CD8-positive, alpha-beta memory T cell (primary cell): ENCODE measurements at regions not wholly inside any gene's neighbourhood (a gene's known extent, or its start where the extent isn't known, plus 50 kb on each side); places are given as distances from the start of the nearest gene placed in this dataset.
A peak's percentile ranks its signal among the peaks of the same experiment; 100 is the strongest.
"Not testable (repeated sequence)": the region's sequence is repeated elsewhere in the genome, so short reads cannot be mapped to it uniquely, and the experiment has no call there.

Source experiments
- CTCF ChIA-PET: fragments of 350-600 bp; sonication (Branson Sonifier 250); formaldehyde crosslinking; loops from one replicate; lab custom pipeline; 2021; ENCODE audit warnings: antibody characterized with exemption; lab: Charles Lee
- POLR2A ChIA-PET: fragments of 350-600 bp; sonication (Branson Sonifier 250); formaldehyde crosslinking; loops from one replicate; lab custom pipeline; 2021; ENCODE audit warnings: antibody characterized with exemption; lab: Charles Lee
- DNase-seq, 5 donors: peaks; one replicate each; pipeline versions ENCODE4 v3.0.0 to v3.0.0-alpha.2; 2020 to 2022; ENCODE audit warnings: mixed read lengths in 1 of 5
- H3K27ac ChIP-seq: one replicate; pipeline ENCODE4 v1.7.0; 2013; ENCODE audit warnings: low read depth, mild to moderate bottlenecking, low read length, moderate library complexity
- H3K27me3 ChIP-seq: 2 replicates; pipeline ENCODE4 v1.7.0; 2013; ENCODE audit warnings: low read length, mild to moderate bottlenecking; ENCODE audit not compliant: insufficient read depth, poor library complexity, severe bottlenecking
- H3K36me3 ChIP-seq: 2 replicates; pipeline ENCODE4 v1.7.0; 2013; ENCODE audit warnings: mild to moderate bottlenecking, low read length, moderate library complexity; ENCODE audit not compliant: insufficient read depth
- H3K4me1 ChIP-seq: 2 replicates; pipeline ENCODE4 v1.7.0; 2013; ENCODE audit warnings: mild to moderate bottlenecking, low read length, moderate library complexity; ENCODE audit not compliant: insufficient read depth
- H3K4me3 ChIP-seq: 2 replicates; pipeline ENCODE4 v1.7.0; 2013; ENCODE audit warnings: mild to moderate bottlenecking, low read length
- H3K9me3 ChIP-seq: 2 replicates; pipeline ENCODE4 v1.7.0; 2013; ENCODE audit warnings: mild to moderate bottlenecking, low read length
- H3K27ac Mint-ChIP-seq, 8 donors: one replicate each; pipeline ENCODE4 v1.8.0; 2020 to 2021; ENCODE audit warnings: mixed read lengths in 8 of 8, mild to moderate bottlenecking in 6 of 8, inconsistent platforms in 3 of 8, moderate library complexity in 3 of 8
- H3K27me3 Mint-ChIP-seq, 2 donors: one replicate each; pipeline ENCODE4 v1.8.0; 2020 to 2021; ENCODE audit warnings: mixed read lengths in 2 of 2, mild to moderate bottlenecking in 1 of 2, moderate library complexity in 1 of 2
- H3K36me3 Mint-ChIP-seq, 3 donors: one replicate each; pipeline ENCODE4 v1.8.0; 2020 to 2021; ENCODE audit warnings: mixed read lengths in 3 of 3, inconsistent platforms in 1 of 3, mild to moderate bottlenecking in 1 of 3
- H3K4me1 Mint-ChIP-seq, 3 donors: one replicate each; pipeline ENCODE4 v1.8.0; 2020 to 2021; ENCODE audit warnings: mixed read lengths in 3 of 3, inconsistent platforms in 1 of 3, mild to moderate bottlenecking in 1 of 3
- H3K4me3 Mint-ChIP-seq, 7 donors: one replicate each; pipeline ENCODE4 v1.8.0; 2020 to 2021; ENCODE audit warnings: mixed read lengths in 7 of 7, mild to moderate bottlenecking in 6 of 7, moderate library complexity in 4 of 7, inconsistent platforms in 2 of 7
- H3K9me3 Mint-ChIP-seq, 5 donors: one replicate each; pipeline ENCODE4 v1.8.0; 2020 to 2022; ENCODE audit warnings: mixed read lengths in 5 of 5, mild to moderate bottlenecking in 3 of 5, moderate library complexity in 2 of 5, inconsistent platforms in 1 of 5

- H3K4me3 ChIP-seq = no peak overlapping the region
- Mint-ChIP-seq H3K27me3 (no peaks in the 10 kb centered on the region), H3K4me3 (no peak overlapping the region), H3K36me3 (no peaks in the 10 kb centered on the region), H3K9me3 (peaks cover 0 to 10% (median 5%) of the 10 kb centered on the region in 5 donors), H3K27ac (no peak overlapping the region), H3K4me1 (no peaks in the 10 kb centered on the region)
- H3K9me3 ChIP-seq = no peaks in the 10 kb centered on the region
- H3K27ac ChIP-seq = no peak overlapping the region
- ChIA-PET POLR2A (no interaction called here), CTCF (no interaction called here)
- H3K36me3 ChIP-seq = no peaks in the 10 kb centered on the region
- no peak for DNase-seq
- H3K4me1 ChIP-seq = no peaks in the 10 kb centered on the region
- no peaks in the 10 kb centered on the region for H3K27me3 ChIP-seq
Observed at GRCh38 chr2:185278761-185279160, 459.8 kb upstream of the FSIP2 start.

- H3K9me3 Mint-ChIP-seq = peaks cover 0 to 9% (median 3%) of the 10 kb centered on the region in 5 donors
- ChIA-PET CTCF (no interaction called here), POLR2A (no interaction called here)
Observed at GRCh38 chr2:185279999-185280398, 458.6 kb upstream of the FSIP2 start.

GRCh38 chr2:185284696-185285095 lies 453.9 kb upstream of the FSIP2 start:
- ChIA-PET CTCF (no interaction called here), POLR2A (no interaction called here)
- Mint-ChIP-seq H3K4me3 (no peak overlapping the region), H3K27ac (no peak overlapping the region), H3K27me3 (peaks cover 0 to 1% of the 10 kb centered on the region in 2 donors), H3K36me3 (no peaks in the 10 kb centered on the region), H3K9me3 (peaks cover 0 to 3% (median 0%) of the 10 kb centered on the region in 5 donors), H3K4me1 (no peaks in the 10 kb centered on the region)
- Histone ChIP-seq H3K4me3 (no peak overlapping the region), H3K27ac (no peak overlapping the region), H3K27me3 (no peaks in the 10 kb centered on the region), H3K36me3 (no peaks in the 10 kb centered on the region), H3K9me3 (no peaks in the 10 kb centered on the region), H3K4me1 (no peaks in the 10 kb centered on the region)
- no peak for DNase-seq

More at GRCh38 chr2:185279999-185280398, 458.6 kb upstream of the FSIP2 start:
- DNase-seq = no peak
- Histone ChIP-seq H3K36me3 (no peaks in the 10 kb centered on the region), H3K27me3 (no peaks in the 10 kb centered on the region), H3K27ac (no peak overlapping the region), H3K9me3 (no peaks in the 10 kb centered on the region), H3K4me3 (no peak overlapping the region), H3K4me1 (no peaks in the 10 kb centered on the region)
- Mint-ChIP-seq H3K27ac (no peak overlapping the region), H3K4me3 (no peak overlapping the region), H3K4me1 (no peaks in the 10 kb centered on the region), H3K27me3 (no peaks in the 10 kb centered on the region), H3K36me3 (no peaks in the 10 kb centered on the region)

- H3K27me3 ChIP-seq, H3K36me3 Mint-ChIP-seq, H3K4me3 Mint-ChIP-seq, H3K27ac ChIP-seq, CTCF ChIA-PET, H3K4me1 Mint-ChIP-seq, H3K27me3 Mint-ChIP-seq, H3K9me3 ChIP-seq, DNase-seq, H3K36me3 ChIP-seq, H3K27ac Mint-ChIP-seq, POLR2A ChIA-PET, H3K4me1 ChIP-seq, H3K4me3 ChIP-seq: not testable (repeated sequence)
- H3K9me3 Mint-ChIP-seq = peaks cover 0 to 14% (median 3%) of the 10 kb centered on the region in 5 donors
Observed at GRCh38 chr2:185290012-185290411, 448.6 kb upstream of the FSIP2 start.

GRCh38 chr2:185291035-185291647 lies 447.5 kb upstream of the FSIP2 start:
- Histone ChIP-seq H3K27ac (no peak overlapping the region), H3K27me3 (no peaks in the 10 kb centered on the region), H3K4me3 (no peak overlapping the region), H3K4me1 (no peaks in the 10 kb centered on the region), H3K36me3 (no peaks in the 10 kb centered on the region), H3K9me3 (no peaks in the 10 kb centered on the region)
- Mint-ChIP-seq H3K27me3 (no peaks in the 10 kb centered on the region), H3K4me1 (no peaks in the 10 kb centered on the region), H3K27ac (no peak overlapping the region), H3K36me3 (no peaks in the 10 kb centered on the region), H3K9me3 (peaks cover 0 to 14% (median 4%) of the 10 kb centered on the region in 5 donors), H3K4me3 (no peak overlapping the region)
- peak in 1 of 5 donors; percentile 1 for DNase-seq
- CTCF ChIA-PET = no interaction called here
- POLR2A ChIA-PET = no interaction called here

GRCh38 chr2:185299867-185300266 lies 438.7 kb upstream of the FSIP2 start:
- Histone ChIP-seq H3K4me3 (no peak overlapping the region), H3K4me1 (no peaks in the 10 kb centered on the region), H3K36me3 (no peaks in the 10 kb centered on the region), H3K27me3 (no peaks in the 10 kb centered on the region), H3K27ac (no peak overlapping the region), H3K9me3 (no peaks in the 10 kb centered on the region)
- Mint-ChIP-seq H3K27me3 (no peaks in the 10 kb centered on the region), H3K4me3 (no peak overlapping the region), H3K4me1 (no peaks in the 10 kb centered on the region), H3K9me3 (peaks cover 0 to 14% (median 3%) of the 10 kb centered on the region in 5 donors), H3K27ac (no peak overlapping the region), H3K36me3 (no peaks in the 10 kb centered on the region)
- POLR2A ChIA-PET = no interaction called here
- DNase-seq = no peak
- CTCF ChIA-PET = no interaction called here

- Histone ChIP-seq H3K4me3 (no peak overlapping the region), H3K36me3 (no peaks in the 10 kb centered on the region), H3K9me3 (no peaks in the 10 kb centered on the region), H3K4me1 (no peaks in the 10 kb centered on the region), H3K27me3 (no peaks in the 10 kb centered on the region), H3K27ac (no peak overlapping the region)
- no peaks in the 10 kb centered on the region for H3K27me3 Mint-ChIP-seq
- DNase-seq = no peak
- H3K9me3 Mint-ChIP-seq = peaks cover 0 to 6% (median 3%) of the 10 kb centered on the region in 5 donors
- H3K27ac Mint-ChIP-seq = no peak overlapping the region
- H3K4me3 Mint-ChIP-seq = no peak overlapping the region
- no peaks in the 10 kb centered on the region for H3K4me1 Mint-ChIP-seq
- no peaks in the 10 kb centered on the region for H3K36me3 Mint-ChIP-seq
- CTCF ChIA-PET = no interaction called here
- POLR2A ChIA-PET = no interaction called here
Observed at GRCh38 chr2:185306119-185306518, 432.5 kb upstream of the FSIP2 start.

GRCh38 chr2:185316383-185316782 lies 422.2 kb upstream of the FSIP2 start:
- ChIA-PET CTCF (no interaction called here), POLR2A (no interaction called here)
- Mint-ChIP-seq H3K9me3 (peaks cover 0 to 7% (median 2%) of the 10 kb centered on the region in 5 donors), H3K4me3 (no peak overlapping the region), H3K4me1 (no peaks in the 10 kb centered on the region), H3K27me3 (no peaks in the 10 kb centered on the region), H3K27ac (no peak overlapping the region), H3K36me3 (no peaks in the 10 kb centered on the region)
- Histone ChIP-seq H3K9me3 (no peaks in the 10 kb centered on the region), H3K27ac (no peak overlapping the region), H3K4me3 (no peak overlapping the region), H3K36me3 (no peaks in the 10 kb centered on the region), H3K27me3 (no peaks in the 10 kb centered on the region), H3K4me1 (no peaks in the 10 kb centered on the region)
- no peak for DNase-seq
